Karpas-422 (cell line): ENCODE measurements at regions not wholly inside any gene's neighbourhood (a gene's known extent, or its start where the extent isn't known, plus 50 kb on each side); places are given as distances from the start of the nearest gene placed in this dataset.

Experiments
- DNase-seq: peaks from one replicate; pipeline ENCODE4 v3.0.0-alpha.2; 2015
- H2AFZ ChIP-seq: fragments of 200-600 bp; sonication (generic); 2 replicates; pipeline ENCODE4 v1.6.1; 2014; ENCODE audit warnings: antibody characterized with exemption, low read length, mixed read lengths
- H3K27ac ChIP-seq: fragments of 200-600 bp; sonication (generic); 2 replicates; pipeline ENCODE4 v1.5.1; 2014; ENCODE audit warnings: mild to moderate bottlenecking, low read length, moderate library complexity
- H3K27me3 ChIP-seq: fragments of 200-600 bp; sonication (generic); 2 replicates; pipeline ENCODE4 v1.6.1; 2014; ENCODE audit warnings: low read length, mixed read lengths
- H3K36me3 ChIP-seq: fragments of 200-600 bp; sonication (generic); 2 replicates; pipeline ENCODE4 v1.6.1; 2014; ENCODE audit warnings: low read length, mixed read lengths; ENCODE audit not compliant: insufficient read depth
- H3K4me1 ChIP-seq: fragments of 200-600 bp; sonication (generic); 2 replicates; pipeline ENCODE4 v1.6.1; 2014; ENCODE audit warnings: mild to moderate bottlenecking, low read length, mixed read lengths
- H3K4me2 ChIP-seq: fragments of 200-600 bp; sonication (generic); 2 replicates; pipeline ENCODE4 v1.6.1; 2014; ENCODE audit warnings: low read length, low read depth, mild to moderate bottlenecking; ENCODE audit not compliant: poor library complexity, severe bottlenecking
- H3K4me3 ChIP-seq: fragments of 200-600 bp; sonication (generic); 2 replicates; pipeline ENCODE4 v1.5.1; 2014; ENCODE audit warnings: mild to moderate bottlenecking, antibody characterized with exemption, low read length, mixed read lengths
- H3K79me2 ChIP-seq: fragments of 200-600 bp; sonication (generic); 2 replicates; pipeline ENCODE4 v1.6.1; 2014; ENCODE audit warnings: mild to moderate bottlenecking, low read length, mixed read lengths
- H3K9ac ChIP-seq: fragments of 200-600 bp; sonication (generic); 2 replicates; pipeline ENCODE4 v1.6.0; 2014; ENCODE audit warnings: low read length
- H3K9me2 ChIP-seq: fragments of 200-600 bp; sonication (generic), shearing (Covaris generic); replicated peaks from 2 replicates; pipeline ENCODE4 v1.6.0; 2014; ENCODE audit warnings: mild to moderate bottlenecking, low read length, moderate library complexity; ENCODE audit not compliant: insufficient read depth
- H3K9me3 ChIP-seq: fragments of 300-700, 200-600 bp; sonication (generic); 2 replicates; pipeline ENCODE4 v1.6.1; 2014; ENCODE audit warnings: low read length, mixed read lengths
- H4K20me1 ChIP-seq: fragments of 200-600 bp; sonication (generic); 2 replicates; pipeline ENCODE4 v1.6.1; 2014; ENCODE audit warnings: mild to moderate bottlenecking, antibody characterized with exemption, low read length, low read depth; ENCODE audit not compliant: insufficient read depth

GRCh38 chr2:174686430-174686829 lies 77.8 kb downstream of the CHRNA1 start:
- Histone ChIP-seq H4K20me1 (no peaks in the 10 kb centered on the region), H3K27ac (no peak overlapping the region), H3K36me3 (no peaks in the 10 kb centered on the region), H3K79me2 (peaks cover 9% of the 10 kb centered on the region), H2AFZ (no peak overlapping the region), H3K4me3 (no peak overlapping the region), H3K9me2 (no peaks in the 10 kb centered on the region), H3K9ac (no peak overlapping the region), H3K27me3 (no peaks in the 10 kb centered on the region), H3K4me1 (peaks cover 39% of the 10 kb centered on the region), H3K4me2 (no peak overlapping the region), H3K9me3 (no peaks in the 10 kb centered on the region)
- DNase-seq: no peak

- DNase-seq: peak; percentile 70
Observed at GRCh38 chr2:174683392-174683759, 80.9 kb downstream of the CHRNA1 start.

GRCh38 chr2:174682578-174683391 lies 81.5 kb downstream of the CHRNA1 start:
- H3K4me2 ChIP-seq: peak overlapping the region; percentile 96
- peaks cover 44% of the 10 kb centered on the region for H3K4me1 ChIP-seq
- peak overlapping the region; percentile 86 for H3K4me3 ChIP-seq
- no peaks in the 10 kb centered on the region for H3K9me3 ChIP-seq
- peak; percentile 80 for DNase-seq
- H3K9me2 ChIP-seq: no peaks in the 10 kb centered on the region
- peak overlapping the region; percentile 92 for H3K9ac ChIP-seq
- H3K79me2 ChIP-seq: peaks cover 43% of the 10 kb centered on the region
- no peaks in the 10 kb centered on the region for H4K20me1 ChIP-seq
- H3K27ac ChIP-seq: peak overlapping the region; percentile 52
- H3K36me3 ChIP-seq: peaks cover 6% of the 10 kb centered on the region; the same call in 1 of the 2 replicates
- no peaks in the 10 kb centered on the region for H3K27me3 ChIP-seq
- peak overlapping the region; percentile 82 for H2AFZ ChIP-seq

More at GRCh38 chr2:174683392-174683759, 80.9 kb downstream of the CHRNA1 start:
- Histone ChIP-seq H3K27me3 (no peaks in the 10 kb centered on the region), H3K27ac (peak overlapping the region; percentile 1; the same call in 1 of the 2 replicates), H3K9ac (peak overlapping the region; percentile 92), H2AFZ (peak overlapping the region; percentile 58), H3K79me2 (peaks cover 37% of the 10 kb centered on the region), H3K4me1 (peaks cover 50% of the 10 kb centered on the region), H3K4me3 (peak overlapping the region; percentile 86), H3K36me3 (peaks cover 6% of the 10 kb centered on the region; the same call in 1 of the 2 replicates), H3K9me3 (no peaks in the 10 kb centered on the region), H3K4me2 (peak overlapping the region; percentile 96), H4K20me1 (no peaks in the 10 kb centered on the region), H3K9me2 (no peaks in the 10 kb centered on the region)

DNA sequence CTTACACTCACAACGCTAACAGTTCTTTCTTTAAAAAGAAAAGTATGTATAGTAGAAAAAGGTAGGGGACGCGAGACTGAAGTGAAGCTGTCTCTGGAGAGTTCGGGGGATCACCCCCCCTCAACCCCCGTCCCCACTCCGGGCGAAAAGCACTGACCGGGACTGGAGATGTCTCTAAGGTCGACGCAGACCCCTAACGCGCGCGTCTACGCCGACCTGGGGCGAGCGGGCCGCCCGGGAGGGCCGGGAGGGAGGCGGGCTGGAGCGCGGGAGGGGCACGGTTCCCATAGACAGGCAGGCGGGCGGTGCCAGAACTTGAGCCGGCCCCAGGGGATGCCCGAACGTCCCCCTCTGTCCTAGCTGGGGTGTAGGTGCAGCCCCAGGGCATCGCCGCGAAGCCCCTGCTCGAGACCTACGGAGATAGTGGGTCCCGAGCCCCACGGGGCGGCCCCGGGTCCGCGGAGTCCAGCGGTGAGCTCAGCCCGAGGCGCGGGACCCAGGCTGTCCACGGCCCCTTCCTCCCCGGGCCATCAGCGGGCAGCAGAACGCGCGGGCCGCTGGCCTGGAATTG lies 82.2 kb downstream of the CHRNA1 start:
- Histone ChIP-seq H3K4me1 (peaks cover 39% of the 10 kb centered on the region), H3K9me2 (no peaks in the 10 kb centered on the region), H3K4me3 (peak overlapping the region; percentile 86), H2AFZ (peak overlapping the region; percentile 82), H3K36me3 (peaks cover 9% of the 10 kb centered on the region), H3K27ac (peak overlapping the region; percentile 52), H4K20me1 (no peaks in the 10 kb centered on the region), H3K79me2 (peaks cover 50% of the 10 kb centered on the region), H3K9me3 (no peaks in the 10 kb centered on the region), H3K9ac (peak overlapping the region; percentile 92), H3K27me3 (no peaks in the 10 kb centered on the region), H3K4me2 (peak overlapping the region; percentile 96)
- peak; percentile 71 for DNase-seq

- peak overlapping the region; percentile 82; the same call in 1 of the 2 replicates for H2AFZ ChIP-seq
- H3K36me3 ChIP-seq: peaks cover 16% of the 10 kb centered on the region
- peak overlapping the region; percentile 96 for H3K4me2 ChIP-seq
- H3K79me2 ChIP-seq: peaks cover 57% of the 10 kb centered on the region
- H3K27me3 ChIP-seq: no peaks in the 10 kb centered on the region
- H3K9me3 ChIP-seq: no peaks in the 10 kb centered on the region
- H3K4me1 ChIP-seq: peaks cover 35% of the 10 kb centered on the region
- peak overlapping the region; percentile 86 for H3K4me3 ChIP-seq
- DNase-seq: no peak
- no peaks in the 10 kb centered on the region for H3K9me2 ChIP-seq
- no peaks in the 10 kb centered on the region for H4K20me1 ChIP-seq
- H3K9ac ChIP-seq: peak overlapping the region; percentile 92
- peak overlapping the region; percentile 52 for H3K27ac ChIP-seq
Observed at GRCh38 chr2:174681099-174682006, 82.9 kb downstream of the CHRNA1 start.

- Histone ChIP-seq H3K36me3 (peaks cover 20% of the 10 kb centered on the region), H3K27ac (no peak overlapping the region; the same call in 1 of the 2 replicates), H3K4me1 (peaks cover 30% of the 10 kb centered on the region), H3K9me2 (no peaks in the 10 kb centered on the region), H3K27me3 (no peaks in the 10 kb centered on the region), H3K79me2 (peaks cover 60% of the 10 kb centered on the region), H3K4me3 (no peak overlapping the region), H2AFZ (no peak overlapping the region), H3K4me2 (no peak overlapping the region), H3K9ac (no peak overlapping the region), H3K9me3 (no peaks in the 10 kb centered on the region), H4K20me1 (no peaks in the 10 kb centered on the region)
- no peak for DNase-seq
Observed at GRCh38 chr2:174680221-174680620, 82.6 kb upstream of the WIPF1 start.

- Histone ChIP-seq H2AFZ (no peak overlapping the region), H3K4me3 (no peak overlapping the region), H4K20me1 (no peaks in the 10 kb centered on the region), H3K4me1 (peaks cover 28% of the 10 kb centered on the region), H3K4me2 (no peak overlapping the region), H3K79me2 (peaks cover 61% of the 10 kb centered on the region), H3K27me3 (no peaks in the 10 kb centered on the region), H3K9ac (no peak overlapping the region), H3K9me2 (no peaks in the 10 kb centered on the region), H3K27ac (no peak overlapping the region), H3K36me3 (peaks cover 26% of the 10 kb centered on the region), H3K9me3 (no peaks in the 10 kb centered on the region)
- no peak for DNase-seq
Observed at GRCh38 chr2:174678395-174678794, 80.8 kb upstream of the WIPF1 start.
